ENCODE measurements at regions not wholly inside any gene's neighbourhood (a gene's known extent, or its start where the extent isn't known, plus 50 kb on each side); places are given as distances from the start of the nearest gene placed in this dataset.

DNA sequence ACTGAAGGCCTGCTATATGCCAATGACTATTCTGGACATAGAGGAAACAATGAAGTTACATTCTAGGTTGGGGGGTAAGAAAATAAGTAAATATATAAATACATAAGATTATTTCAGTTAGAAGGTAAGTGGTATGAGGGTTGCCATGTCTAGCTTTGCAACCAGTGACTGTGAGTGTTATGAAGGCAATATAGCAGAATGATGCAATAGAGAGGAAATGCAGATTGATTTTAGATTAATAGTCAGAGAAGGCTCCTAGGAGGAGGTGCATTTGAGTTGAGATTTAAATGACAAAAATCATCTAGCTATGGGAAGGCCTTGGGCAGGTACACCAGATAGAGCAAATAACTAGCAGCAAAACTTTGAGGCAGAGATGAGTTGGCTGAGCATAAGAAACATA lies 243.2 kb downstream of the FBXO8 start:
- no peak overlapping the region for H3K4me2 ChIP-seq (ENCODE audit: low read length)
- no peaks in the 10 kb centered on the region for H4K20me1 ChIP-seq (ENCODE audit: insufficient read depth)
- no peaks in the 10 kb centered on the region for H3K9me3 ChIP-seq (ENCODE audit: control insufficient read depth in 1 of 2, insufficient read depth in 1 of 2, low read depth in 1 of 2, low read length in 2 of 2)
- H3K36me3 ChIP-seq (ENCODE audit: control insufficient read depth in 1 of 2, insufficient read depth in 2 of 2, low read length in 2 of 2): no peaks in the 10 kb centered on the region
- ChIA-PET CTCF (no interaction called here), RAD21 (ENCODE audit: low non-redundant PET in 1 of 2, low total read pairs in 2 of 2, uncharacterized antibody in 2 of 2, unreplicated experiment in 2 of 2) (no interaction called here), POLR2A (no interaction called here)
- no peak overlapping the region for H3K4me3 ChIP-seq (replicated peaks in 1 of 2; ENCODE audit: low read depth in 1 of 2, low read length in 2 of 2)
- H2AFZ ChIP-seq (ENCODE audit: low read depth, low read length, poor library complexity, severe bottlenecking): no peak overlapping the region
- 0 out of 2 replicates have a peak, but pooled peaks cover 10% of the 10 kb centered on the region for H3K27me3 ChIP-seq (ENCODE audit: insufficient read depth, low read length)
- no peaks in the 10 kb centered on the region for H3K4me1 ChIP-seq (ENCODE audit: control insufficient read depth in 1 of 2, insufficient read depth in 2 of 2, low read length in 2 of 2)
- H3K9me2 ChIP-seq (ENCODE audit: insufficient read depth): no peaks in the 10 kb centered on the region
- TF ChIP-seq ATF3 (IDR thresholded peaks at IDR 0.05) (no peak), ZNF274 (IDR thresholded peaks at IDR 0.05; ENCODE audit: low read depth, low read length) (no peak), TCF7L2 (IDR thresholded peaks at IDR 0.05; ENCODE audit: borderline replicate concordance, extremely low read depth, insufficient read depth, insufficient read length) (no peak), RAD21 (IDR thresholded peaks at IDR 0.05; ENCODE audit: low read depth) (no peak), MAX (IDR thresholded peaks at IDR 0.05) (no peak), ZBTB33 (IDR thresholded peaks at IDR 0.05; ENCODE audit: extremely low read depth, insufficient replicate concordance, low read length) (no peak), SRF (IDR thresholded peaks at IDR 0.05; ENCODE audit: low read depth) (no peak), POLR2AphosphoS5 (IDR thresholded peaks at IDR 0.05; ENCODE audit: low read depth, low read length) (no peak), YY1 (IDR thresholded peaks at IDR 0.05; ENCODE audit: extremely low read depth, insufficient replicate concordance, low read depth, low read length) (no peak), CEBPB (IDR thresholded peaks at IDR 0.05; ENCODE audit: low read depth) (no peak), EZH2phosphoT487 (IDR thresholded peaks at IDR 0.05; ENCODE audit: borderline replicate concordance) (no peak), ZFX (IDR thresholded peaks at IDR 0.05) (no peak)
- DNase-seq (ENCODE audit: low read depth, low spot score) (no peak), ATAC-seq (no peak)
- intact Hi-C loops (cut with micrococcal nuclease): no loop called here
- H3K9ac ChIP-seq (ENCODE audit: low read length): no peak overlapping the region
- H3K79me2 ChIP-seq (ENCODE audit: insufficient read depth, low read length): no peaks in the 10 kb centered on the region
- BruUV-seq (replicated peaks): no TSS peak
- H3K27ac ChIP-seq (ENCODE audit: low read depth, low read length): no peak overlapping the region
